Activated T-helper 17 cell treated with anti-CD3 and anti-CD28 coated beads, Interleukin-2, amount 50 U/mL, for 72 hours (primary cell): ENCODE measurements at regions not wholly inside any gene's neighbourhood (a gene's known extent, or its start where the extent isn't known, plus 50 kb on each side); places are given as distances from the start of the nearest gene placed in this dataset.

Experiments used
- ATAC-seq: fragments of 150-1000 bp; cut with Tn5 transposase; replicated peaks from 2 replicates; pipeline ENCODE4 v1.10.0; 2021; ENCODE audit warnings: mild to moderate bottlenecking, moderate library complexity
- H3K27ac Mint-ChIP-seq: one replicate; pipeline ENCODE4 v1.8.0; 2022; ENCODE audit warnings: mixed read lengths
- H3K27me3 Mint-ChIP-seq: one replicate; pipeline ENCODE4 v1.8.0; 2022; ENCODE audit warnings: mixed read lengths
- H3K36me3 Mint-ChIP-seq: one replicate; pipeline ENCODE4 v1.8.0; 2022; ENCODE audit warnings: low read depth, mild to moderate bottlenecking, mixed read lengths
- H3K4me1 Mint-ChIP-seq: one replicate; pipeline ENCODE4 v1.8.0; 2022; ENCODE audit warnings: mixed read lengths
- H3K4me3 Mint-ChIP-seq: one replicate; pipeline ENCODE4 v1.8.0; 2022; ENCODE audit warnings: mild to moderate bottlenecking, mixed read lengths
- H3K9me3 Mint-ChIP-seq: one replicate; pipeline ENCODE4 v1.8.0; 2022; ENCODE audit warnings: mixed read lengths

- peaks cover 5% of the 10 kb centered on the region for H3K9me3 Mint-ChIP-seq
- no peaks in the 10 kb centered on the region for H3K36me3 Mint-ChIP-seq
- no peak overlapping the region for H3K4me3 Mint-ChIP-seq
- H3K27ac Mint-ChIP-seq, result no peak overlapping the region
- no peaks in the 10 kb centered on the region for H3K4me1 Mint-ChIP-seq
- ATAC-seq, result no peak
- peaks cover 42% of the 10 kb centered on the region for H3K27me3 Mint-ChIP-seq
Measured at GRCh38 chr4:141815646-141816045, 179.3 kb downstream of the IL15 start.

GRCh38 chr4:141826260-141826659, 189.9 kb downstream of the IL15 start:
- H3K4me3 Mint-ChIP-seq, result no peak overlapping the region
- H3K4me1 Mint-ChIP-seq, result no peaks in the 10 kb centered on the region
- no peak for ATAC-seq
- H3K9me3 Mint-ChIP-seq, result no peaks in the 10 kb centered on the region
- H3K27me3 Mint-ChIP-seq, result no peaks in the 10 kb centered on the region
- no peak overlapping the region for H3K27ac Mint-ChIP-seq
- no peaks in the 10 kb centered on the region for H3K36me3 Mint-ChIP-seq

- H3K4me1 Mint-ChIP-seq, result no peaks in the 10 kb centered on the region
- ATAC-seq, result no peak
- H3K27ac Mint-ChIP-seq, result no peak overlapping the region
Measured at GRCh38 chr4:141833209-141833608, 196.8 kb downstream of the IL15 start.

GRCh38 chr4:141840299-141840986, 204.1 kb downstream of the IL15 start:
- H3K27me3 Mint-ChIP-seq, result peaks cover 12% of the 10 kb centered on the region
- H3K4me1 Mint-ChIP-seq, result no peaks in the 10 kb centered on the region
- H3K9me3 Mint-ChIP-seq, result no peaks in the 10 kb centered on the region
- no peak overlapping the region for H3K4me3 Mint-ChIP-seq
- H3K27ac Mint-ChIP-seq, result no peak overlapping the region
- no peaks in the 10 kb centered on the region for H3K36me3 Mint-ChIP-seq
- ATAC-seq, result no peak

More at GRCh38 chr4:141833209-141833608, 196.8 kb downstream of the IL15 start:
- Mint-ChIP-seq H3K27me3 (peaks cover 5% of the 10 kb centered on the region), H3K9me3 (peaks cover 4% of the 10 kb centered on the region), H3K36me3 (no peaks in the 10 kb centered on the region), H3K4me3 (no peak overlapping the region)

- Mint-ChIP-seq H3K27ac (no peak overlapping the region), H3K4me1 (no peaks in the 10 kb centered on the region), H3K9me3 (no peaks in the 10 kb centered on the region), H3K27me3 (peaks cover 20% of the 10 kb centered on the region), H3K4me3 (no peak overlapping the region), H3K36me3 (no peaks in the 10 kb centered on the region)
- no peak for ATAC-seq
Measured at GRCh38 chr4:141843136-141843535, 206.8 kb downstream of the IL15 start.

GRCh38 chr4:141845901-141846300, 209.5 kb downstream of the IL15 start:
- Mint-ChIP-seq H3K27me3 (peaks cover 20% of the 10 kb centered on the region), H3K4me3 (no peak overlapping the region), H3K9me3 (no peaks in the 10 kb centered on the region), H3K4me1 (no peaks in the 10 kb centered on the region), H3K27ac (no peak overlapping the region), H3K36me3 (no peaks in the 10 kb centered on the region)
- ATAC-seq, result no peak

- Mint-ChIP-seq H3K9me3 (no peaks in the 10 kb centered on the region), H3K36me3 (no peaks in the 10 kb centered on the region)
- ATAC-seq, result no peak
Measured at GRCh38 chr4:141849367-141849766, 213.0 kb downstream of the IL15 start.

GRCh38 chr4:141849778-141850177, 213.4 kb downstream of the IL15 start:
- H3K4me3 Mint-ChIP-seq, result no peak overlapping the region
- no peaks in the 10 kb centered on the region for H3K36me3 Mint-ChIP-seq
- H3K9me3 Mint-ChIP-seq, result no peaks in the 10 kb centered on the region
- no peaks in the 10 kb centered on the region for H3K4me1 Mint-ChIP-seq
- ATAC-seq, result no peak
- peaks cover 12% of the 10 kb centered on the region for H3K27me3 Mint-ChIP-seq
- no peak overlapping the region for H3K27ac Mint-ChIP-seq

More at GRCh38 chr4:141849367-141849766, 213.0 kb downstream of the IL15 start:
- Mint-ChIP-seq H3K4me1 (no peaks in the 10 kb centered on the region), H3K4me3 (no peak overlapping the region), H3K27ac (no peak overlapping the region), H3K27me3 (peaks cover 12% of the 10 kb centered on the region)

GRCh38 chr4:141851246-141851891, 215.0 kb downstream of the IL15 start:
- Mint-ChIP-seq H3K36me3 (no peaks in the 10 kb centered on the region), H3K4me1 (no peaks in the 10 kb centered on the region), H3K4me3 (no peak overlapping the region), H3K9me3 (peaks cover 5% of the 10 kb centered on the region), H3K27ac (no peak overlapping the region), H3K27me3 (peaks cover 19% of the 10 kb centered on the region)
- no peak for ATAC-seq

GRCh38 chr4:141853091-141853764, 216.8 kb downstream of the IL15 start:
- H3K36me3 Mint-ChIP-seq, result no peaks in the 10 kb centered on the region
- no peak for ATAC-seq
- H3K27ac Mint-ChIP-seq, result no peak overlapping the region
- H3K4me3 Mint-ChIP-seq, result no peak overlapping the region
- peaks cover 7% of the 10 kb centered on the region for H3K9me3 Mint-ChIP-seq
- H3K4me1 Mint-ChIP-seq, result no peaks in the 10 kb centered on the region
- H3K27me3 Mint-ChIP-seq, result peaks cover 19% of the 10 kb centered on the region

- no peaks in the 10 kb centered on the region for H3K36me3 Mint-ChIP-seq
- H3K4me3 Mint-ChIP-seq, result no peak overlapping the region
- H3K27ac Mint-ChIP-seq, result no peak overlapping the region
- no peak for ATAC-seq
- peaks cover 19% of the 10 kb centered on the region for H3K27me3 Mint-ChIP-seq
- peaks cover 7% of the 10 kb centered on the region for H3K9me3 Mint-ChIP-seq
- no peaks in the 10 kb centered on the region for H3K4me1 Mint-ChIP-seq
Measured at GRCh38 chr4:141858437-141858836, 222.1 kb downstream of the IL15 start.

GRCh38 chr4:141860974-141861373, 224.6 kb downstream of the IL15 start:
- Mint-ChIP-seq H3K9me3 (peaks cover 5% of the 10 kb centered on the region), H3K27me3 (peaks cover 11% of the 10 kb centered on the region), H3K27ac (no peak overlapping the region), H3K36me3 (no peaks in the 10 kb centered on the region), H3K4me1 (no peaks in the 10 kb centered on the region), H3K4me3 (no peak overlapping the region)
- ATAC-seq, result no peak

- H3K4me1 Mint-ChIP-seq, result no peaks in the 10 kb centered on the region
Measured at GRCh38 chr4:141870152-141870551, 233.8 kb downstream of the IL15 start.

GRCh38 chr4:141871086-141871770, 234.8 kb downstream of the IL15 start:
- Mint-ChIP-seq H3K27ac (no peak overlapping the region), H3K36me3 (no peaks in the 10 kb centered on the region), H3K4me1 (no peaks in the 10 kb centered on the region), H3K4me3 (no peak overlapping the region), H3K27me3 (peaks cover 14% of the 10 kb centered on the region), H3K9me3 (no peaks in the 10 kb centered on the region)
- ATAC-seq, result no peak

More at GRCh38 chr4:141870152-141870551, 233.8 kb downstream of the IL15 start:
- Mint-ChIP-seq H3K9me3 (no peaks in the 10 kb centered on the region), H3K27me3 (peaks cover 14% of the 10 kb centered on the region), H3K36me3 (no peaks in the 10 kb centered on the region), H3K27ac (no peak overlapping the region), H3K4me3 (no peak overlapping the region)
- ATAC-seq, result no peak
